ENCODE measurements at regions not wholly inside any gene's neighbourhood (a gene's known extent, or its start where the extent isn't known, plus 50 kb on each side); places are given as distances from the start of the nearest gene placed in this dataset.

GRCh38 chr4:43781125-43781524 lies 667.5 kb downstream of the KCTD8 start (continued):
- TF ChIP-seq GABPA (IDR thresholded peaks at IDR 0.05; ENCODE audit: low read depth, low read length) (no peak), GABPA (CRISPR knock-in tag; IDR thresholded peaks at IDR 0.05; ENCODE audit: low read depth) (no peak), NFAT5 (CRISPR knock-in tag; IDR thresholded peaks at IDR 0.05) (no peak), TAF15 (IDR thresholded peaks at IDR 0.05; ENCODE audit: low read depth, low read length, poor library complexity, severe bottlenecking) (no peak), CSRNP2 (CRISPR knock-in tag; conservative IDR thresholded peaks at IDR 0.05; ENCODE audit: low read depth) (no peak), ZEB1 (IDR thresholded peaks at IDR 0.05; ENCODE audit: insufficient replicate concordance, low read depth) (no peak), ZNF33B (CRISPR knock-in tag; IDR thresholded peaks at IDR 0.05) (no peak), LRRFIP1 (CRISPR knock-in tag; conservative IDR thresholded peaks at IDR 0.05) (no peak), ZBTB40 (IDR thresholded peaks at IDR 0.05) (no peak), ZBTB40 (CRISPR knock-in tag; IDR thresholded peaks at IDR 0.05) (no peak), RFX3 (CRISPR knock-in tag; IDR thresholded peaks at IDR 0.05) (no peak), ZNF619 (CRISPR knock-in tag; IDR thresholded peaks at IDR 0.05) (no peak)

Measured in HepG2 (cell line).